ENCODE measurements at regions not wholly inside any gene's neighbourhood (a gene's known extent, or its start where the extent isn't known, plus 50 kb on each side); places are given as distances from the start of the nearest gene placed in this dataset.

GRCh38 chr10:106213493-106213892 is 951.0 kb downstream of the SORCS1 start:
- Histone ChIP-seq H3K27ac (no peak overlapping the region), H3K27me3 (no peaks in the 10 kb centered on the region), H3K36me3 (no peaks in the 10 kb centered on the region), H3K4me1 (no peaks in the 10 kb centered on the region), H3K9me3 (no peaks in the 10 kb centered on the region), H3K4me3 (no peak overlapping the region)
- no peak for DNase-seq
- no peak for TF ChIP-seq CTCF (IDR thresholded peaks at IDR 0.05)
- TF ChIP-seq POLR2A (IDR thresholded peaks at IDR 0.05): no peak
- intact Hi-C loops (cut with DNase I; ENCODE audit: low total_unique reads): no loop called here

DNA sequence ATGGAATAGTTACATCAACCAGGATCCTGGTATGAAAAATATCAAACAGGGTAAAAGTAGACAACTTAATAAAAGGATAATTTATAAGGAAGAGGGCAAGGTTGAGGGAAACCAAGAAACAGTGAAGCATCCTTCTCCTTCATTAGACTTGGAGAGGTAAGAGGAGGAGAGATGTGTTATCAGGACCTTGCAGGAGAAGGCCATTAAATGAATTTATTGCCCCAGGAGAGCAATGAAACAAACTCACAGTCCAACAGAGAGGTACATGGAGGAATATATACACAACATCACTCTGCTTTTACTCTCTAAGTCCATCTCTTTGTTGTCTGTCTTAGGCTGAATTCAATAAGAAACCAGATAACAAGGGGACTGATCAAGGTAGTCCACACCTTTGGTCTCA is 966.2 kb downstream of the SORCS1 start:
- Histone ChIP-seq H3K9me3 (no peaks in the 10 kb centered on the region), H3K27ac (no peak overlapping the region), H3K36me3 (peaks cover 0 to 5% of the 10 kb centered on the region in 2 donors), H3K27me3 (no peaks in the 10 kb centered on the region), H3K4me1 (no peaks in the 10 kb centered on the region), H3K4me3 (no peak overlapping the region)
- TF ChIP-seq CTCF (IDR thresholded peaks at IDR 0.05) (no peak), POLR2A (IDR thresholded peaks at IDR 0.05) (no peak)
- intact Hi-C loops (cut with DNase I; ENCODE audit: low total_unique reads): no loop called here
- no peak for DNase-seq

- no peak for DNase-seq
- H3K4me3 ChIP-seq: no peak overlapping the region
- no peaks in the 10 kb centered on the region for H3K4me1 ChIP-seq
- intact Hi-C loops (cut with DNase I; ENCODE audit: low total_unique reads): no loop called here
- H3K27ac ChIP-seq: no peak overlapping the region
- no peak for TF ChIP-seq CTCF (IDR thresholded peaks at IDR 0.05)
- TF ChIP-seq POLR2A (IDR thresholded peaks at IDR 0.05): no peak
- H3K36me3 ChIP-seq: no peaks in the 10 kb centered on the region
- no peaks in the 10 kb centered on the region for H3K27me3 ChIP-seq
- H3K9me3 ChIP-seq: no peaks in the 10 kb centered on the region
These were observed 975.2 kb downstream of the SORCS1 start for GRCh38 chr10:106189292-106189691.

DNA sequence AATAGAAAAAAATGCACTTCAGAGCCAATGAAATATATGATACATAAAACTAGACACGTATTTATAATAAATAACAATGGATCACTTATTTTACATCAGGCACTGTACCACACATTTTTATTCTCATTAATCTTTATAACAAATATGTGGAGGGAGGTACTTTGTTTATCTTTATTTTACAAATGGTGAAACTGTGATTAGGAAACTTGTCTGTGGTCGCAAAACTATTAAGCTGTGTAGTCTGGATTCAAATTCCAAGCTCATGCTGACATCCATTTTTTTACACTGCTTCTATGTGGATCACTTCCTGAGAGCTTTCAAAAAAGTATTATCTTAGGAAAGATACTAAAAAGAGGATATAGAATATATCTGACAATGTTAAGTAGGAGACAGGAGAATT is 978.6 kb downstream of the SORCS1 start:
- no peak for TF ChIP-seq POLR2A (IDR thresholded peaks at IDR 0.05)
- no peak for TF ChIP-seq CTCF (IDR thresholded peaks at IDR 0.05)
- no peak overlapping the region for H3K4me3 ChIP-seq
- no peaks in the 10 kb centered on the region for H3K36me3 ChIP-seq
- no peak overlapping the region for H3K27ac ChIP-seq
- no peak for DNase-seq
- no peaks in the 10 kb centered on the region for H3K4me1 ChIP-seq
- no peaks in the 10 kb centered on the region for H3K27me3 ChIP-seq
- intact Hi-C loops (cut with DNase I; ENCODE audit: low total_unique reads): no loop called here
- H3K9me3 ChIP-seq: no peaks in the 10 kb centered on the region

DNA sequence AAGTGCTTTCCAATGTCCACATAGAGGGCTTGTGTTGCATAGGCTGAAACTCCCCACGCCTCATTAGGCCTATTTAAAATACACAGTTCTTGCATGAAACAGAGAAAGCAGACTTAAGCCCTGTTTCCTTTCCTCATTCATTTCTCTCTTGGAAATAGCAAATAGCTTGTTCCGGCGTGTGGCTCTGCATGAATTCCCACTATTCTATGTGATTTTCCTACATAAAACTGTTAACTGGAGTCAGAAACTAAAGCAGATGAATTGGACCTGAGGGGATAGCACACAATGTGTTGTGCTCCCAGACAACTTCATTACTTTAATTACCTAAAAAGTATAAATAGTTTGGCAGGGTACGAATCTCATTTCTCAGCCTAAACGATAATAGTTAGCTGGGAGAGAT is 981.5 kb downstream of the SORCS1 start:
- no peak for TF ChIP-seq CTCF (IDR thresholded peaks at IDR 0.05)
- no peak for TF ChIP-seq POLR2A (IDR thresholded peaks at IDR 0.05)
- Histone ChIP-seq H3K9me3 (no peaks in the 10 kb centered on the region), H3K4me1 (no peaks in the 10 kb centered on the region), H3K27ac (no peak overlapping the region), H3K4me3 (no peak overlapping the region), H3K36me3 (no peaks in the 10 kb centered on the region), H3K27me3 (no peaks in the 10 kb centered on the region)
- DNase-seq: no peak
- intact Hi-C loops (cut with DNase I; ENCODE audit: low total_unique reads): no loop called here

Measured in uterus (tissue), 3 donors.